GM12874 (cell line): ENCODE measurements at regions not wholly inside any gene's neighbourhood (a gene's known extent, or its start where the extent isn't known, plus 50 kb on each side); places are given as distances from the start of the nearest gene placed in this dataset.

Source experiments
- TF ChIP-seq, protein P1 (sequence below): IDR thresholded peaks from 2 replicates; pipeline ENCODE4 v1.5.1; 2011; ENCODE audit warnings: low read depth, mild to moderate bottlenecking, control low read depth, low read length, moderate library complexity; ENCODE audit not compliant: insufficient read depth

DNA sequence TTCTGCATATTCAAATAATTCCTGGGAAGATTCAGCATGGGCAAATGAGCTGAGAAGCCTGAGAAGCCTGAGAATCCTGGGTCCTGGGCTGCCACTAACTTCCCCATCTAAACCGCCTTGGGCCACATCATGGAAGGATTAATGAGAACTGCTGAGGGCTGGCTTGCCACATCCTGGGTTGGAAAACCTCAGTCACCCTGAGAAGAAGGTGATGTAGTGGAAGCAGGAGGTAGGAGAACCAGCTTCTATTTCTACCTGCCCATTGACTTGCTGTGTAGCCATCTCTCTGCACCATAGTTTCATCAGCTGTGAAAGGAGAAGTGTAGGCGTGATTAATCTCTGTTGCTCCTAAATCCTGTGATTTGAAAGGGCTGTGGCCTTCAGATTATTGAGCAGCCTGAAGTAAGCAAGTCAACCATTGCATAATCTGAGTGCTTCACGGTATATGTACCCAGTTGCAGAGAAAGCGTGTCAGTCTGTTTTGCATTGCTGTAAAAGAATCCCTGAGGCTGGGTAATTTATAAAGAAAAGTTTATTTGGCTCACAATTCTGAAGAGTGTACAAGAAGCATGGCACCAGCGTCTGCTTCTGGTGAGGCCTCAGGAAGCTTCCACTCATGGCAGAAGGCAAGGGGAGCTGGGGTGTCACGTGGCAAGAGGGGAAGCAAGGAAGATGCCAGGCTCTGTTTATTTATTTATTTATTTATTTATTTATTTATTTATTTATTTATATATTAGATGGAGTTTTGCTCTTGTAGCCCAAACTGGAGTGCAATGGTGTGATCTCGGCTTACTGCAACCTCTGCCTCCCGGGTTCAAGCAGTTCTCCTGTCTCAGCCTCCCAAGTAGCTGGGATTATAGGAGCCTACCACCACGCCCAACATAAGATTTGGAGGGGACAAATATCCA lies 140.9 kb upstream of the ATP6AP2 start:
- TF ChIP-seq, protein P1, sequence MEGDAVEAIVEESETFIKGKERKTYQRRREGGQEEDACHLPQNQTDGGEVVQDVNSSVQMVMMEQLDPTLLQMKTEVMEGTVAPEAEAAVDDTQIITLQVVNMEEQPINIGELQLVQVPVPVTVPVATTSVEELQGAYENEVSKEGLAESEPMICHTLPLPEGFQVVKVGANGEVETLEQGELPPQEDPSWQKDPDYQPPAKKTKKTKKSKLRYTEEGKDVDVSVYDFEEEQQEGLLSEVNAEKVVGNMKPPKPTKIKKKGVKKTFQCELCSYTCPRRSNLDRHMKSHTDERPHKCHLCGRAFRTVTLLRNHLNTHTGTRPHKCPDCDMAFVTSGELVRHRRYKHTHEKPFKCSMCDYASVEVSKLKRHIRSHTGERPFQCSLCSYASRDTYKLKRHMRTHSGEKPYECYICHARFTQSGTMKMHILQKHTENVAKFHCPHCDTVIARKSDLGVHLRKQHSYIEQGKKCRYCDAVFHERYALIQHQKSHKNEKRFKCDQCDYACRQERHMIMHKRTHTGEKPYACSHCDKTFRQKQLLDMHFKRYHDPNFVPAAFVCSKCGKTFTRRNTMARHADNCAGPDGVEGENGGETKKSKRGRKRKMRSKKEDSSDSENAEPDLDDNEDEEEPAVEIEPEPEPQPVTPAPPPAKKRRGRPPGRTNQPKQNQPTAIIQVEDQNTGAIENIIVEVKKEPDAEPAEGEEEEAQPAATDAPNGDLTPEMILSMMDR = no peak

- TF ChIP-seq, protein P1 = no peak
These were observed 143.4 kb upstream of the ATP6AP2 start for GRCh38 chrX:40437348-40437747.

DNA sequence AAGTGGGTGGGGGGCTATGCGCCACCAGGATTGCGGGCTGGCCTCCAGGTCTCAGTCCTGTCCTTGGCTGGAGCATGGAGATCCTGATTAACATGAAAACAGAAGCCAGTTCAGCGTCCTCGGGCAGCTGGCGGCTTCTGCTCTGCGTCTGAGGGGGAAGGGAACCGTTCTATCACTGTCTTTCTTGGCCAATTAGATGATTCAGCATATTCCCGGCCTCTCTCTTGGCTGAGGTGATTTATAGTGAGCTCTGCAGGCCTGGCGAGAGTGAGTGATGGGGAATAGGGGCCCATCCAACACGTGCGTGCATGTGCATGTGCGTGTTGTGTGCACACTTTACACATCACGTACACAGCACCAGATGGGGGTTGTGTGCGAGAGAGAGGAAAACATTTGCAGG lies 145.8 kb upstream of the ATP6AP2 start:
- TF ChIP-seq, protein P1 = no peak

DNA sequence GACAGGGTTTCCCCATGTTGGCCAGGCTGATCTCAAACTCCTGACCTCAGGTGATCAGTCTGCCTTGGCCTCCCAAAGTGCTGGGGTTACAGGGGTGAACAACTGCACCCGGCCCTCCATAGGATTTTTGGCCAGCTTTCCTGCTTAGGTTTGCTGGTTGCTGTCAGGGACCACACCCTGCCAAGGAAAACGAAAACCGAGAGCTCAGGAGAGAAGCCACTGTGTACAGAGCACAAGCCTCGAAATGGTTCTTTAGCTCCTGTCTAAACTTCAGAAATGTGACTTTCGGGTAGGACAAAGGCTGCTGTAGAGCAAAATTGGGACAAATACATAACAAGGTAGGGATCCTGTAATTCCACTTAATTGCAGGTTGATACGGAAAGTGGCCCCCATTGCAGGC lies 146.3 kb upstream of the ATP6AP2 start:
- TF ChIP-seq, protein P1 = no peak

GRCh38 chrX:40433160-40433559 lies 147.6 kb upstream of the ATP6AP2 start:
- TF ChIP-seq, protein P1 = no peak

DNA sequence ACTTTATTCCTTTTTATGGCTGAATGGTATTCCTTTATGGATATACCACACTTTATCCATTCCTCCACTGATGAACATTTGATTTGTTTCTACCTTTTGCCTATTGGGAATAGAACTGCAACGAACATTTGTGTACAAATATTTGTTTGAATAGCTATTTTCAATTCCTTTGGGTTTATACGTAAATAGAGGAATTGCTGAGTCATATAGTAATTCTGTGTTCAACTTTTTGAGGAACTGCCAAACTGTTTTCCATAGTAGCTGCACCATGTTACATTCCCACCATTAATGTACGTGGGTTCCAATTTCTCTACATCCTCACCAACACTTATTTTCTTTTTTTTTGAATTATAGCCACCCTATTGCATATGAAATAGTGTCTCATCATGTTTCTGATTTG lies 156.5 kb upstream of the ATP6AP2 start:
- TF ChIP-seq, protein P1 = no peak

- TF ChIP-seq, protein P1 = no peak
These were observed 157.5 kb upstream of the ATP6AP2 start for GRCh38 chrX:40423299-40423698.
